NCI-H82 treated with DMSO at 0.1 percent for 48 hours (cell line): ENCODE measurements at regions not wholly inside any gene's neighbourhood (a gene's known extent, or its start where the extent isn't known, plus 50 kb on each side); places are given as distances from the start of the nearest gene placed in this dataset.
"Not testable (repeated sequence)": the region's sequence is repeated elsewhere in the genome, so short reads cannot be mapped to it uniquely, and the experiment has no call there.

Experiments
- DNase-seq: peaks from one replicate; lab custom pipeline; 2025; ENCODE audit not compliant: unreplicated experiment; lab: John Stamatoyannopoulos, UW

GRCh38 chr12:127608359-127608758 is 658.6 kb upstream of the TMEM132C start:
- DNase-seq, result not testable (repeated sequence)

GRCh38 chr12:127613056-127613455 is 653.9 kb upstream of the TMEM132C start:
- no peak for DNase-seq

- no peak for DNase-seq
Observed at GRCh38 chr12:127619869-127620734, 646.9 kb upstream of the TMEM132C start.

GRCh38 chr12:127620735-127621355 is 646.1 kb upstream of the TMEM132C start:
- DNase-seq, result no peak

GRCh38 chr12:127621366-127621765 is 645.6 kb upstream of the TMEM132C start:
- no peak for DNase-seq

GRCh38 chr12:127623362-127623761 is 643.6 kb upstream of the TMEM132C start:
- no peak for DNase-seq

- DNase-seq, result no peak
Observed at GRCh38 chr12:127625176-127625771, 641.7 kb upstream of the TMEM132C start.

- DNase-seq, result no peak
Observed at GRCh38 chr12:127628645-127629044, 638.3 kb upstream of the TMEM132C start.

- DNase-seq, result no peak
Observed at GRCh38 chr12:127629066-127629820, 637.7 kb upstream of the TMEM132C start.

GRCh38 chr12:127632461-127632860 is 634.5 kb upstream of the TMEM132C start:
- DNase-seq, result no peak

- no peak for DNase-seq
Observed at GRCh38 chr12:127635838-127636237, 631.1 kb upstream of the TMEM132C start.

GRCh38 chr12:127636882-127637281 is 630.1 kb upstream of the TMEM132C start:
- DNase-seq, result no peak

- no peak for DNase-seq
Observed at GRCh38 chr12:127640181-127640886, 626.6 kb upstream of the TMEM132C start.

- no peak for DNase-seq
Observed at GRCh38 chr12:127642208-127642607, 624.8 kb upstream of the TMEM132C start.

GRCh38 chr12:127648321-127648720 is 618.6 kb upstream of the TMEM132C start:
- no peak for DNase-seq

- DNase-seq, result no peak
Observed at GRCh38 chr12:127649961-127650360, 617.0 kb upstream of the TMEM132C start.

GRCh38 chr12:127650626-127651025 is 616.3 kb upstream of the TMEM132C start:
- DNase-seq, result no peak

- DNase-seq, result no peak
Observed at GRCh38 chr12:127652281-127652680, 614.7 kb upstream of the TMEM132C start.

GRCh38 chr12:127654383-127654985 is 612.5 kb upstream of the TMEM132C start:
- no peak for DNase-seq

GRCh38 chr12:127655691-127656090 is 611.3 kb upstream of the TMEM132C start:
- DNase-seq, result no peak
